Activated T-cell treated with anti-CD3 and anti-CD28 coated beads for 48 hours (primary cell): ENCODE measurements at regions not wholly inside any gene's neighbourhood (a gene's known extent, or its start where the extent isn't known, plus 50 kb on each side); places are given as distances from the start of the nearest gene placed in this dataset.
"Not testable (repeated sequence)": the region's sequence is repeated elsewhere in the genome, so short reads cannot be mapped to it uniquely, and the experiment has no call there.

Experiments used
- DNase-seq: peaks from one replicate; pipeline ENCODE4 v3.0.0-alpha.2; 2020; ENCODE audit warnings: low read depth

DNA sequence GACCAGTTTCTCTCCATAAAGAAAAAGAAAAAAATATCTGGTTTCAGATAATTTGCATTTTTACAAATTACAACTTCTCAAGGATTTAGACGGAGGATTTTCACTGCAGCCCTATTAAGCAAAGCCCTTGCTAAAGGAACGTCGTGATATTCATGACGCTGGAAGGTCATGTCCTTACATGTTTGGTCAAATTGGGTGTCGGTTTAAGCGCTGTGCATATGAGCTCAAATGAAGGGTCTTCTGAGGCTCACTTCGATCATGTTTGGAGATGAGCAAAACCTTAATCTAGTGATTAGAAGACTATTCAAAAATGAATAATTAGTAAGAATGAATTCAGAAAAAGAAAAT lies 67.3 kb upstream of the USP15 start:
- no peak for DNase-seq

DNA sequence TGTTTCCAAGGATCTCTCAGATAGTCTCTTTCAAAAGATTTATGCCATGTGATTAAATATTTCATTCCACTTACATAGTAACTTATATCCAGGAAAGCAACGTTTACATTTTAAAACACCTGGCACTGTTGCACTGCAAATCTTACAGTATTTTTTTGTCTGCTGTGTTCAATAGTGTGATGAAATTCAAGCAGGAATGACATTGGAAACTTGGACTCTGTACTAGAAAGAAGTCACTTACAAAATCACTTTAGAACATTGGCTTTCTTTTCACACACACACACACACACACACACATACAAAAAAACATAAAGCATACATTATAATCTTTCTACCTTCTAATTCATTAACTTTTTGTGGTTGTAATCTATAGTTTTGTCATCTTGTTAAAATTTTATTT lies 66.2 kb upstream of the USP15 start:
- DNase-seq = no peak

DNA sequence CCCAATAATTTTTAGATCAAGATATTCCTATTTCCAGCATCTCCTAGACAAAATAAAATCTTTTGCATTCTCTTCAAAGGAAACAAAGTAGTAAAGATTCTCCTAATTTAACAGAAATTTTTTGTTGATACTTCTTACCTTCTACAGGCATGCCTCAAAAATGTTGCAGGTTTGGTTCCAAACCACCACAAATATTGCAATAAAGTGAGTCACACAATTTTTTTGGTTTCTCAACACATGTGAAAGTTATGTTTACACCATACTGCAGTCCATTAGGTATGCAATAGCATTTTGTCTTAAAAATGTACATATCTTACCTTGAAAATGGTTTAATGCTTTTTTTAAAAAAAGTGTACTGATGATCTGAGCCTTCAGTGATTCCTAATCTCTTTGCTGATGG lies 65.6 kb upstream of the USP15 start:
- DNase-seq = no peak

DNA sequence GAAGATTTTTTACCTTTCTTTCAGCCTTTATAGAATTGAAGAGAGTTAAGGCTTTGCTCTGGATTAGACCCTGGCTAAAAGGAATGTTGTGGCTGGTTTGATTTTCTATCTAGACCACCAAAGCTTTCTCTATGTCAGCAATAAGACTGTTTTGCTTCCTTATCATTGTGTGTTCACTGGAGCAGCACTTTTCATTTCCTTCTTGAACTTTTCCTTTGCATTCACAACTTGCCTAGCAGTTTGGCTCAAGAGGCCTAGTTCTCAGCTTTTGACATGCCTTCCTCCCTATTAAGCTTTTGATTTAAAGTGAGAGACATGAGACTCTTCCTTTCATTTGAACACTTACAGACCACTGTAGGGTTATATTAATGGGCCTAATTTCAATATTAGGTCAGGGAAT lies 64.1 kb upstream of the USP15 start:
- no peak for DNase-seq

DNA sequence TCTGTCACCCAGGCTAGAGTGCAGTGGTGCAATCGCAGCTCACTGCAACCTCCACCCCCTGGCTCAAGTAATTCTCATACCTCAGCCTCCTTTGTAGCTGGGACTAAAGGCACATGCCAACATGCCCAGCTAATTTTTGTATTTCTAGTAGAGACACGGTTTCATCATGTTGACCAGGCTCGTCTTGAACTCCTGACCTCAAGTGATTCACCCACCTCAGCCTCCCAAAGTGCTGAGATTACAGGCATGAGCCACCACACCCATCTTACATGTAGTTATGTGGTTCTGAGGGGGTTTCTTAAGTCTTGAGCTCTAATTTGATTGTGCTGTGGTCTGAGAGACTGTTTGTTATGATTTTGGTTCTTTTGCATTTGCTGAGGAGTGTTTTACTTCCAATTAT lies 57.3 kb upstream of the USP15 start:
- DNase-seq = not testable (repeated sequence)

DNA sequence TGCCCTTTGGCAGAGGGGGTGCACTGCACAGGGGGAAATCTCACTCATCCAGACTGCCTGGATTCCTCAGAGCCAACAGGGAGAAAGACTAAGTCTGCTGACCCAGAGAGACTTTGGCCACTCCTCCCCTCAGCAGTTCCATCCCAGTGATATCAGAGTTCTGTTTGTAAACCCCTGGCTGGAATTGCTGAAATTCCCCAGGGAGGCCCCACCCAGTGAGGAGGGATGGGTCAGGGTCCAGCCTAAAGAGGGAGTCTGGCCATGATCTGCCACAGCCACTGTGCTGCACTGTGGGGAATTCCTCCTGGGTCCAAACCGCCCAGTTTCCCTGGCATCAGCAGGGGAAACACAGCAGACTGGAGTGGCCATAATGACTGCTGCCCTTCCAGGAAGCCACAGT lies 54.9 kb upstream of the USP15 start:
- no peak for DNase-seq

DNA sequence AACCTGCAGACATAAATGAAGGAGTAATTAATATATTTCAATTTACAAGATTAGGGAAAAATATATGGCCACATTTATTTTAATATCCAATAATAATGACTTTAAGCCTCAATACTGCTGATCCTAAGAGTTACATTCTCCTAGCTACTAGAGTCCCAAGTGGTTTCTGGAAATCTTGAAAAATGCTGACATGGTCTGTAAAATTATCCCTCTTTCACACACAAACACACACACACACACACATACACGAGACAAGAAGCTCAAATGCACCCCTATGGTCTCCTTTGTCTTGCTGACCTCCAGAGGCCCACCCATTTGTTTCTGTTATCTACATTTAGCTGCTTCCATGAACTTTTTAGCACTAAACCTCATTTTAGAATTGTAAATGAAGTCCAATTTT lies 53.0 kb upstream of the USP15 start:
- DNase-seq = no peak
